ENCODE measurements at regions not wholly inside any gene's neighbourhood (a gene's known extent, or its start where the extent isn't known, plus 50 kb on each side); places are given as distances from the start of the nearest gene placed in this dataset.

DNA sequence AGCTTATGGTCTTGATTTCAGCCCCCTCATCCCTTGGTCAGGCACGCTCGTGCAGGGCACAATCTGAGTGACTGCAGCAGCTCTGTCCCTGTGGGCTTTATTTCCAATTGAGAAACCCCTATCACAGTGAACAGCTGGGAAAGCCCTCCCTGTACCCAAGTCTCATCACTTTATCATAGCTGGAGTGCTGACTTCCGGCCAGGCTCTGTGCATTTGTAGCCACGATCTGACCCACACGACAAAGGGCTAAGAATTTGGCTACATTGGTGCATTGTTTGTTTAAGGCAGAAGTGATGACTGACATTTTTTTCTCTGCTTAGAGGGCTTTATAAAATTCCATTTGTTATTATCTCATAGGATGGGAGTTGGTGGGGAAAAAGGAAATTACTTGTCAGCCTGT, 184.4 kb downstream of the KCNS3 start:
- ATAC-seq = no peak
- H3K9ac ChIP-seq (ENCODE audit: control insufficient read depth, insufficient read depth, low read length) = no peak overlapping the region
- CTCF ChIA-PET = interaction anchor here (1.0 kb wide), 1 partner anchor 14 kb away, joined by 3 read pairs; no protein-coding TSS in a partner anchor
- no peak overlapping the region for H2AFZ ChIP-seq (ENCODE audit: control insufficient read depth, low read depth, low read length)
- no TSS peak for BruUV-seq (replicated peaks)
- in situ Hi-C loops (cut with MboI) (no loop called here), intact Hi-C loops (cut with micrococcal nuclease; ENCODE audit: unreplicated experiment) (no loop called here)
- DNase-seq (ENCODE audit: low read depth, low spot score) = no peak
- no peak for FAIRE-seq
- no peaks in the 10 kb centered on the region for H3K4me1 ChIP-seq (ENCODE audit: control insufficient read depth, insufficient read depth, low read length)
- H3K9me3 ChIP-seq (replicated peaks; ENCODE audit: control insufficient read depth, insufficient read depth, low read length) = no peaks in the 10 kb centered on the region
- SMC1A ChIA-PET (ENCODE audit: uncharacterized antibody, unreplicated experiment) = interaction anchor here (1.9 kb wide), 1 partner anchor 13 kb away, joined by 4 read pairs; no protein-coding TSS in a partner anchor
- 6% methylated on average over 5 of the region's 5 CpGs for WGBS (ENCODE audit: insufficient coverage, insufficient replicate concordance, low lambda C conversion rate, missing lambda C conversion rate)
- POLR2A ChIA-PET = no interaction called here
- TF ChIP-seq ZBTB40 (IDR thresholded peaks at IDR 0.05; ENCODE audit: borderline replicate concordance) (no peak), DPF2 (IDR thresholded peaks at IDR 0.05) (no peak), FOS (IDR thresholded peaks at IDR 0.05; ENCODE audit: borderline replicate concordance, extremely low read depth, insufficient read length) (no peak), RB1 (IDR thresholded peaks at IDR 0.05; ENCODE audit: borderline replicate concordance) (no peak), EP300 (IDR thresholded peaks at IDR 0.05; ENCODE audit: borderline replicate concordance in 1 of 2, control insufficient read depth in 1 of 2, low read depth in 2 of 2, low read length in 2 of 2) (no peak), HCFC1 (IDR thresholded peaks at IDR 0.05; ENCODE audit: low read length) (no peak)
- no peaks in the 10 kb centered on the region for H3K36me3 ChIP-seq (ENCODE audit: control insufficient read depth in 2 of 2, insufficient read depth in 2 of 2, low read length in 1 of 2)
- no peak overlapping the region for H3K27ac ChIP-seq (ENCODE audit: control insufficient read depth, insufficient read depth)
- H3K27me3 ChIP-seq (replicated peaks in 1 of 2; ENCODE audit: control insufficient read depth in 2 of 2, insufficient read depth in 2 of 2, low read length in 1 of 2) = 0 out of 4 replicates have a peak, but pooled peaks cover 0 to 1% of the 10 kb centered on the region in 2 experiments
- no peaks in the 10 kb centered on the region for H4K20me1 ChIP-seq (ENCODE audit: control insufficient read depth, insufficient read depth)
- H3K79me2 ChIP-seq (ENCODE audit: control insufficient read depth, insufficient read depth, low read length) = no peaks in the 10 kb centered on the region
- no peak overlapping the region for H3K4me2 ChIP-seq (ENCODE audit: control insufficient read depth, insufficient read depth)
- RAD21 ChIA-PET (ENCODE audit: unreplicated experiment) = no interaction called here
- no peak overlapping the region for H3K4me3 ChIP-seq
